ENCODE measurements at regions not wholly inside any gene's neighbourhood (a gene's known extent, or its start where the extent isn't known, plus 50 kb on each side); places are given as distances from the start of the nearest gene placed in this dataset.
A peak's percentile ranks its signal among the peaks of the same experiment; 100 is the strongest.
"Not testable (repeated sequence)": the region's sequence is repeated elsewhere in the genome, so short reads cannot be mapped to it uniquely, and the experiment has no call there.

DNA sequence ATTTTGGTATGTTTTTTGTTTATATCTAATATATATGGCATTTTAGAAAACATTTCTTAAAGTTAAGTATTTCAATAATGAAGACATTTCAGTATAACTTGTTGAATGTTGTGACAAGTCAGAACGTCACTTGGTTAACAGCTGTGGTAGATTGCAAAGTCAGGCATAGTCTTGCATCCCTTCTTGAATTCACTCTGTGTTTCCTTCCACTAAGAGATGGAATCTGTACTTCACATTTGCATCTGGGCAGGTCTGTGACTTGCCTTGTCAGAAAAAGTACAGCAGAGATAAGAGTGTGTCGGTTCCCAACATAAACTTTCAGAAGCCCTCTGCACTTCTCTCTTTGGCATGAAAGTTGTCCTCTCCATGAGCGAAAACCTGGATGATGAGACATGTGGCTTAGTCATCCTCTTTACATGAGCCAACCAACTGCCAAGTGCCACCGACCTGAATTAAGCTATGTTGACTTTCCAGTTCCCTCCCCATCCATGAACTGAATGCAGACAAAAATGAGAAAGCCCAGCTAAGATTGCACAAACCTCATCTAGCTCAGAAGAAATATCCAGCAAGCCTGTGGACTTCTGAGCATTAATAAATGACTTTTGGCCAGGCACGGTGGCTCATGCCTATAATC is 1730.2 kb downstream of the MRPL39 start:
- no peak for DNase-seq

DNA sequence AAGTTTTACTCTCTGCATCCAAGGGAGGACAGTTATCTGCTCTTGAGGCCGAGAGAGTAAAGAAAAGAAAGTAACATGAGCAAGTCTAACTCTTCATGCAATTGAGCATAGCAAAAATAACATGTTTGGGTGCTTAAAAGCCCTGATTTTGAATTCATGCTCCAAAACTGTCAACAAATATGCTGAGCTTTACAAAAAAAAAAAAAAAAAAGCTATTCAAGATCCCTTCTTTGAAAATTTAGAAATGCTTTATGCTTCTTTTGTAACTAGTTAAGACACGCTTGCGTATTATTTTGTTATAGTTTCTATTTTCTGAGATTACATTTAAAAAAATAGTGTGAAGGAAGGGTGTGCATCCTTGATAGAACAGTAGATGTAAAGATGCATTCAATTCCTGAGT is 1733.0 kb downstream of the MRPL39 start:
- DNase-seq, result no peak

DNA sequence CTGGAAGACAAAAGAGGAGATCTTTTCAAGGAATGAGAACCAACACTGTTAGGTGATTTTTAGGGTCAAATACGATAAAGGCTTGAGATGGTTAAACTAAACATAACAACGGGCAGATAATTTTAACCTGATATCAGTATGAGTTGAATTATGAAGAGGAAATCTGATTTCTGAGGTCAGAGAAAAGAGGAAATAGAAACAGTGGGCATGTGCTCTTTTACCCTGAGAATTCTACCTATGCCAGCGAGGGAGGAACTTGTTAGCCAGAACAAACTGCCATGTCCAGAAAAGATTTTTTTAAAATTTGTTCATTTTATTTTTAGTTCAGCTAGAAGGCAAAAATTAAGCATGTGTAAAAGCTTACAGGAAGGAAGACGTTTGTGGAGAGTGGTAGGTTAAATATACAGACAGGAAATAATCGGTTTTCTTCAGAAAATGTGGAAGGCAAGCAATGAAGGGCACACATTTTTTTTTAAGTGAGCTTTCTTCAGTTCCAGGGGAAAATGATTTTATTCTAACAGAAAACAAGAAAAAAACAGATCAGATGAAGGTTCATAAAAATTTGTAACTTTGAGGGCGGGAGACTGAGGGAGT is 1745.3 kb downstream of the MRPL39 start:
- DNase-seq, result no peak

DNA sequence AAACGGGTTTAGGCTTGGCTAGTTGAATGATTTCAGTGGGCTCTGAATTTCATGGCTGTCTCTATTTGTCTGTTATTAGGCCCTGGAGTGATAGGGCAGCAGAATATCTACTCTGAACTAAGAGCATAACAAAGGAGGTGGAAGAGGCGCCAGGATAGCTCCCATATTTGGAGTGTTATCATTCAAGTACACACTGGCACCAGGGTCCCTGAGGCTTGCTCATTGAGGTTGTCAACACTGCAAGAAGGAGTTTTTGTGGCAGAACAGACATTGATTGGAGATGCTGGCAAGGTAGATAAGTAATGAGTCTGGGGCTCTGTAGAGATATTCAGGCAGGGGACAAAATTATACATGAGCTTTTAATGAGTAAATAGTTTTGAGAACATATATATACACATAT is 1748.4 kb downstream of the MRPL39 start:
- no peak for DNase-seq

DNA sequence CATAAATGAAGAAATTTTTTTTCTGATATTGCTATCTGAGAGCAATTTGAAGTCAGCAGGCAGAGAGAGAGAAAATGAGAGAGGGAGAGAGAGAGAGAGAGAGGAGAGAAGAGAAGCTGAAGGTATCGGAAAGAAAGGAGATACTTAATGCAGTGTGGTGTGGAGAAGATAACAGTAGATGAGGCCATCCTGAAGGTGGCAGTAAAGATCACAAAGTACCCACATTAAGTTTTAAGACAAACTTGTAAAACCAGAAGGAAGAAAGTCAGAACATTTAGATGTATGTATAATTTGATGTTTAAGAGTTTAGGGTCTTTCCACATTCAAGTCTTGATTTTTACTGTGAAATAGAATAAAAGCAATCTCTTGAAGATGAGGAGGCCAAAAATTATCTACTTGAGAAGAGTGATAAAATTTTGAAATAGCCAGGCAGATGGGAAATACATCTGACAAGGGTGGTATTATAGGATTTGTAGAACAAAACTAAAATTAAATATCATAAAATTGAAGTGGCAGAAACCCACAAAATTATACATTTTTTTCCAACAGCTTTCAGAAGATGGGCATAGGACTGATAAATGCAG is 1753.4 kb downstream of the MRPL39 start:
- DNase-seq, result peak; percentile 27

DNA sequence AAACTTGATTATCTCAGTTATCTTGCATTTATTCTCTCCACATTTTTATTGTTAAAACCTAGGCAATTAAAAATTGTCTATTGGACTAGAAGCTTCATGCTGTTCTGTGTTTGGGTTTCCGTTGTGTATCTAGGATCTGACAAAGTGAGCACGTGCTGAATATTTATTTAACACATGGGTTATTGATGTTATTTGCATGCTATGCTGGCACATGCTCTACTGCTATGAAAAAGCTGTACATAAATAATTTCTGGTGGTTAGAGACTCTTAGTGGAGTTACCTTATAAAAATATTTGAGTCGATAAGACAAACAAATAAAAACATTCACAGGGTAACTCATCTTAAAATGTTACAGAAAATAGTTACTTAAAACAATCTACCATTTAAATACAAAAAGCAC is 1769.7 kb downstream of the MRPL39 start:
- no peak for DNase-seq

DNA sequence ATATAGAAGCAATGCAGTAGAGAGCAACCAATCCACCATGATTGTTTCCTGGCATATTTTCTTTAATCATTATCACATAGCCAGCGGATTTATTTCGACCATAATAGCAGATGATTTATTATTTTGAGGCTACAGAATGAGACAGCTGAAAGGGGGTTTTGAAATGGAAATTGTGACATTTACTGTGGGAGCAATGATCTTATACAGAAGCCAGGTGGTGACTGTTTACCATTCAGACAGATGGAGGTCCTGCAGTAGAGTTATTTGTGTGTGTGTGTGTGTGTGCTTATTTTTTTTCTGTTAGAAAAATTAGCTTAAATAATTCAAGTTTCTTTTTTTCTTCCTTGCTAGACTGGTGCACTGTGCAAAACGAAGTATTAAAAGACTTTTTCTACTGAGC is 1784.5 kb downstream of the MRPL39 start:
- DNase-seq, result no peak

DNA sequence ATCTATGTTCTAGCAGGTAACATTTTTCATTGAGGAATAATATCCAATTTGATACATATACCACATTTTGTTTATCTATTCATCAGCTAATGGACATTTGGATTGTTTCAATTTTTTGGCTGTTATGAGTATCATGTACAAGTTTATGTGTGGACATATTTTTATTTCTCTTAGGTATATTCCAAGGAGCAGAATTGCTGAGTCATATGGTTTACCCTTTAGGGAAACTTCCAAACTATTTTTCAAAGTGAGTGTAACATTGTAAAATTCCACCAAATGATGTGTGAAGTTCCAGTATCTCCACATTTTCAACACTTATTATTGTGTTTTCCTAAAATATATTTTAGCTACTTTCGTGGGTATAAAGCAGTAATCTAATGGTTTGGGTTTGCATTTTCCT is 1789.9 kb downstream of the MRPL39 start:
- DNase-seq, result no peak

DNA sequence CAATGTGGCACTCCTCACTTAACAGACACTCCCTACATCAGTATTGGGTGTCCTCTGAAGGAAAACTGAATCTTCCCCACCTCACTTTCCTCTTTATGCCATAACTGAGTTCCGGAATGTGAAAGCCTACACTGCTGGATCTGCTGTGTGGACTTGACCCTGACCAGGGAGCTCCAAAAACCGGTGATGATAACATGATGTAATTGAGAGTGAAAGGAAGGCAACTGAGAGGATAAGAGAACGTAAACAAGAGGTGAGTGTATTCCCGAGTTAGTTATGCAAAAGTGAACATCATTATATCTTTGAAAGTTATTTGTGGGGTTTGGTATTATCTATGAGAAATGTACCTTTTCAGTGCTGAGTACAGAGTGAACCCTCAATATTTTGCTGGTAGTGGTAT is 1794.8 kb downstream of the MRPL39 start:
- no peak for DNase-seq

DNA sequence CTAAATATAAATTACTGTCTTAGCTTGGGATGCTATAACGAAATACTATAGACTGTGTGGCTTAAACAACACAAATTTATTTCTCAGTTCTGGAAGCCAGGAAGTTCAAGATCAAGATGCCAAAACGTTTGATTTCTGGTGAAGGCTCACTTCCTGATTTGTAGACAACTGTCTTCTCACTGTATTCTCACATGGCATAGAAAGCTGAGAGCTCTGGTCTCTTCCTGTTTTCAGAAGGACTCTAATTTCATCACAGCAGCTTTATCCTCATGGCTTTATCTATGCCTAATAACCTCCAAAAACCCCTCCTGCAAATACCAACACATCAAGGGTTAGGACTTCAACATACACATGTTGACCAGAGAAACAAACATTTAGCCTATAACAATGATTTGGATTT is 1795.5 kb downstream of the MRPL39 start:
- no peak for DNase-seq

DNA sequence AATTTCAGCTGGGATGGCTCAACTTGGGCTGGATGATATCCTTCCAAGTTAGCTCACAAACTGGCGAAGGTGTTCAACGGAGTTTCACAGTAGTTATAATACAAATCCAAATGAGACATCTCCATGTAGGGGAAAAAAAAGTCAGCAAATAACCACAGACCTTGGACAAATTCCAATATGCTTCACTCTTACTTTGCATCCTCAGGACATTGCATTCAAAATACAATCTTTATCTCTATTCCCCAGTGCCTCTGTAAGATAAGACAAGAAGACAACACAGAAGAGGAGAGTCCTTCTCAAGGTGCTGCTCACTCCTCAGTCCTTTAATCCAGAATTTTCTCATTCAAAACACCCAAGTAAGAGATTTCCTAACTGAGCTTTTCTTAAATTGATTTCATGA is 1797.7 kb downstream of the MRPL39 start:
- no peak for DNase-seq

DNA sequence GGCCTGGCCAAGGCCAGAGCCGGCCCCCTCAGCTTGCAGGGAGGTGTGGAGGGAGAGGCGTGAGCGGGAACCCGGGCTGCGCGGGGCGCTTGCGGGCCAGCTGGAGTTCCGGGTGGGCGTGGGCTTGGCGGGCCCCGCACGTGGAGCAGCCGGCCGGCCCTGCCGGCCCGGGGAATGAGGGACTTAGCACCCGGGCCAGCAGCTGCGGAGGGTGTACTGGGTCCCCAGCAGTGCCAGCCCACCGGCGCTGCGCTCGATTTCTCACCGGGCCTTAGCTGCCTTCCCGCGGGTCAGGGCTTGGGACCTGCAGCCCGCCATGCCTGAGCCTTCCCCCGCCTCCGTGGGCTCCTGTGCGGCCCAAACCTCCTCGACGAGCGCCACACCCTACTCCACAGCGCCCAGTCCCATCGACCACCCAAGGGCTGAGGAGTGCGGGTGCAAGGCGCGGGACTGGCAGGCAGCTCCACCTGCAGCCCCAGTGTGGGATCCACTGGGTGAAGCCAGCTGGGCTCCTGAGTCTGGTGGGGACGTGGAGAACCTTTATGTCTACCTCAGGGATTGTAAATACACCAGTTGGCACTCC is 1800.2 kb downstream of the MRPL39 start:
- not testable (repeated sequence) for DNase-seq

DNA sequence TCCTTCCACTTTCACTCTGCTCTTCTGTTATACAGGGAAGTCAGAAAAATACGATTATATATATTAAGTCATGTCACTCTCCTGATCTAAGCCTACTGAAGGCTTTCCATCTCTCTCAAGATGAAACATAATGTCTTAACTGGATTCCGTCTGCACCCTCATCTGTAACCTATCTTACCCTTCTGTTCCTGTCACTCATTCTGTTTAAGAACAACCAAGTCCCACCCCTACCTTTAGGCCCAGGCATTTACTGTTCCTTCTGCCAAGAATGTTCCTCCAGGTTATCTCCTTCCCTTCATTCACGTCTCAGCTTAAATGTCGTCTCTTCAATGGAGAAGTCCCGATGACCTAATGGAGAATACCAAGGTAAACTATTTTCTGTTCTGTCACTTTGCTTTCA is 1802.4 kb downstream of the MRPL39 start:
- no peak for DNase-seq

DNA sequence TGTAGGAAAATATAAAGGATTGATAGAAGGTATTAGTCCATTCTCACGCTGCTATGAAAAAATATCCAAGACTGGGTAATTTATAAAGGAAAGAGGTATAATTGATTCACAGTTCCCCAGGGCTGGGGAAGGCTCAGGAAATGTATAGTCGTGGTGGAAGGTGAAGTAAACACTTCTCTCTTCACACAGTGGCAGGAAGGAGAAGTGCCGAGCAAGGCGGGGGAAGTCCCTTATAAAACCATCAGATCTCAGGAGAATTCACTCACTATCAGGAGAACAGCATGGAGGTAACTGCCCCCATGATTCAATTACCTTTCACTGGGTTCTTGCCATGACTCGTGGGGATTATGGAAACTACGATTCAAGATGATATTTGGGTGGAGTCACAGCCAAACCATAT is 1806.0 kb downstream of the MRPL39 start:
- no peak for DNase-seq

DNA sequence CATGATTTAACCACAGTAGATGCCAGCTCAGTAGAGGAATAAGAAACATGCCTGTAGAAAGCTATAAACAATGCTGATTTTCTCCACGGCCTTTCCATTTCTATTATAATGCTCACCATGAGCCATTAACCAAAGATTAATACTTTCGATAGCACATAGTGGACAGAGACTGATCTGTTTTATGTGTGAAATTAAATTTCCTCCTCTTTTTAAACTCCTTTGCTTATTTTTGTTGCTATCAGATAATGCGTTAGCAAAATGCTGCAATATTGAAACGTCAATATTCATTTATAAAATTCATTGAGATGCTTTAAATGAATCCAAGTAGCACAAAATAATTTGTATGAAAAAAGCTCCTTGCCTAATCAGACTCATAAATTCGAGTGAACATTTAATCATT is 1807.9 kb downstream of the MRPL39 start:
- no peak for DNase-seq

DNA sequence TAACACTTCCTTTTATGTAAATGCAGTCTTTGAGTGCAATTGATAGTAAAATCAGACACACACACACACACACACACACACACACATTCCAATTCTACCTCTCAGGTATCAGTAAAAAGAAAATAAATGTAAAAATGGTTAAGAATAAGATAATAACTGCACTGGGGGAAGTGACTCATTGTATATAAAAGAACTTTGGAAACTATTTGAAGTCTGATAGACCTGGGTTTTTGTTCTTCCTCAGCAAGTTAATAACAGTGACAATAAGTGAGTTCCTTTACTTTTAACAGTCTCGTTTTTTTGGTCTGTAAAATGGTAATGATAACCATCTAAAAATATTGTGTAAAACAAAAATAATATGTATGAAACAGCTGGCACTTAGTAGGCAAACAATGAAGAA is 1815.0 kb downstream of the MRPL39 start:
- no peak for DNase-seq

DNA sequence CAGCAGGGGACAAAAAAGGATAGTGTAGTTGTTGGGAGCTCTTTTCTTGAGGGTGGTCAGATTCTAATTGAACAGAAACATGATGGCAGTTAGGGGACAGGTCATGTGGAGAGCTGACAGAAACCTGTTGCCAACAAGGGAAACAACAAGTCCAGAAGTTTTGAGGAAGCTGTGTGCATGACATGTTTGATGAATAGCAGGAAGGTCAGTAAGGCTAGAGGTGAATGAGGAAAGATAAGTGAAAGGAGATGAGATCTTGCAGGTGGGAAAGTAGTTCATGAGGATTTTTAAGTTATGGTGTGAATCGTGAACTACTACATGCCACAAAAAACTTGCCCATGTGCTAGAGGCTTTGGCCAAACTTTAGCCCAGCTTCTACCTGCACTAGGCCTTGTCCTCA is 1817.4 kb downstream of the MRPL39 start:
- no peak for DNase-seq

DNA sequence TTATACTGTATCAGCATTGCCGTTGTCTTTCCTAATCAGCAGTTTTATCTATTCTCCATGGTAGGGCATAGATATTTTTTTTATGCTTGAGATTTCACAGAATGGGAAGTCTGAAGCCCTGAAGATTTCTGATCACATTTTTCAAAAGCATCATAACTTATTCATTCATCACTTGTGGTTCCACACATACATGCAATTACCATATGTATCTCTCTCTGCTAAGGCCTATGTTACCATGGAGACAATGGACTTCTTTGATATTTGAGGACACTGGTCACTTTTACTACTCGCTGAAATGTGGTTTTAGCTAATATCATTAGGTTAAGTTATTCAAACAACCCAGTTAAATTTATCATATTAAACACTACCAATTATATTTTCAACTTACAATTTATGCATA is 1827.0 kb downstream of the MRPL39 start:
- no peak for DNase-seq

DNA sequence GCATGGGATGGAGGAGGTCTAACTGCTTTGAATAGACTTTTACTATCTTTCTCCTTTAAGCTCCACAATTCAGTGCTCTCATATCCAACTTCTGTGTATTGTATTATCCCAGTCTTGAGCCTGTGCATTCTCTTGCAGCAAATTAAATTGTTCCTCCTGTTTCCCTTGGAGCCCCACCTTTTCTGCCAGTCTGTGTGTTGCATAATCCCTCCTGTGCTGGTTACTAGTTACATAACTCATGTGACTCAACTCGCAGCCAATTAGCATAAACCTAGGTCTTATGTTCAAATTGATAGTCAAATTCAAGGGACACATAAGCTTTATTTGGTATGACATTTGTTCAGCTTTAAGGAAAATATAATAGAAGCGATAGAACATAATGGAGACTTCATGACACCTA is 1863.5 kb downstream of the MRPL39 start:
- no peak for DNase-seq

DNA sequence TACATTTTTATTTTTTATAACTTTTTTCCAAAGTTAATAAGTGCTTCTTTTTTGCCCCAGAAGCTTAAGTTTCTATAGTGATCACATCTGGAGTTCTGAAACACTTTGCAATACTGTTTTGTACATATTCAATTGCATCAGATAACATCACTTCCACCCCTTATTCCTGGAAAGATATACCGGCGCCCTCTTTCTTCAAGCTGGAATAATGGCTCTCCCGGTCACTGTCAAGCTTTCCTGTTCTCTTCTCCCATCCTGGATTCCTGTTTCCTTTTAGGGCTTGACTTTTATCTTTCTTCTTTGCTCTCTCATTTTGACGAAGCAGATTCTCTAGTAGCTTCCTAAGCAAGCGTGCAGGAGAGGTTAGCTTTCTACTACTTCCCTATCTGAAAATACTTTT is 1866.8 kb downstream of the MRPL39 start:
- no peak for DNase-seq

DNA sequence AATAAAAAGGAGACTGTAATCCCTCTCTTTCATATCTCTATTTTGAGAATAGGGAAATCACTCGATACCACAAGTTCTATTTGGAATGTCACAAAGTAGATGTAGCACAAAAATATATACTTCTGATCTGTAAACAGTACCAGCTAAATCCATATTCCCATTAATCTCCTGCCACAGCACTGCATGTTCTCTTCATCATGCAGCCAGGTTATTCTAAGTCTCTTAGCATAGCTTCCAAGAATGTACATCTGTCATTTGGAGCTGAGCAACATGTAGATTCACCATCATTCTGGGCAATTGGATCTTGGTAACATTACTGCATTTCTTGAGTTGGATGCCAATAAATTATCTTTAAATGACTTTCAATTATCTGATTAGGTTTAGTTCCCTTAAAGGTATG is 1874.5 kb downstream of the MRPL39 start:
- no peak for DNase-seq

DNA sequence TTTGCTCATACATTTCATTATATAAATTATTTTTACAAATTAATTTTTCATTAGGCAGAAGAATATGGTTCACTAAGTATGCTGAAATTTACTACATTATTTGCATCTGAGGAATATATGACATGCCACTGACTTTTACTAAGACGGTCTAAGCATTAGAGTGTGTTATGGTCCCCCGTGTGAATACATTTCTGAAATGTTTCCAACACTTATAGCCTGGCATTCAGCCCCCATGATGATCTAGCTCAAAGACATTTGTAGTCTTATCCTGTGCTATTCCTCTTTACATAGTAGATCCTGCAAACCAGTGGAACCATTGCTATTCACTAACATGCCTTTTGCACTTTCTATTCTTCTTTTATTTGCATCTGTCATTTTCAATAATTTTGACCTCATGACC is 1878.0 kb downstream of the MRPL39 start:
- DNase-seq, result no peak

DNA sequence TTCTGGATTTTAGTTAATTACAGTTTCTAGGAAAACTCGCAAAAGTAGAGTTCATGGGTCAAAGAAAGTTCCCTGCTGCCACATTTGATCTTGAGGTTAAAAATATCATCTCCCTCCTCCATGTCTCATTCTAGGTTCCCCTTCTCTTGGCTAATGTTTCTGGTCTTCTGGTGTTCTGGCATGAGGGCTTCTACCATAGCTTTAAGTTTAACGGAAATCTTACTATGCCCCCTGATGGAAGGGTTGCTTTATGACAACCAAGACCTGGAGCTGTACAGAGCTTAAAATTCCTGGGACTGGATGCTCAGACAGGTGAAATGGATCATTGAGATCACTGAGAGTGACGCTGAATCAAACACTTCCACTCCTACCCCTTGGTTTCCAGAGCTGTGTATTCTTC is 1881.7 kb downstream of the MRPL39 start:
- no peak for DNase-seq

All from left kidney (tissue), 1 donor.